ENCODE measurements at regions not wholly inside any gene's neighbourhood (a gene's known extent, or its start where the extent isn't known, plus 50 kb on each side); places are given as distances from the start of the nearest gene placed in this dataset.

- TF ChIP-seq ZNF350 (tag by site-specific recombination; IDR thresholded peaks at IDR 0.05) (no peak), ZNF518A (tag by site-specific recombination; conservative IDR thresholded peaks at IDR 0.05; ENCODE audit: low read depth) (no peak), CTCF (tag by site-specific recombination; IDR thresholded peaks at IDR 0.05) (no peak)
These were observed 377.2 kb downstream of the LRATD1 start for GRCh38 chr2:15009681-15010080.

Measured in HEK293 (cell line).